A549 (cell line): ENCODE measurements at regions not wholly inside any gene's neighbourhood (a gene's known extent, or its start where the extent isn't known, plus 50 kb on each side); places are given as distances from the start of the nearest gene placed in this dataset.

Experiments
- ATAC-seq, 2 experiments: fragments of 200-7000 bp in 1 of 2; fragments of >200 bp in 1 of 2; cut with Nextera tagmentation in 1 of 2; cut with Tn5 transposase in 1 of 2; 3 replicates each; pipeline versions ENCODE4 v1.8.0 to v1.9.1; 2018 to 2020; ENCODE audit warnings: mild to moderate bottlenecking in 1 of 2, moderate library complexity in 1 of 2
- CTCF ChIA-PET: fragments of 300-600 bp; sonication (Branson Sonifier 250); formaldehyde crosslinking; extraction: SDS; loops from one replicate; lab custom pipeline; 2021; ENCODE audit warnings: antibody characterized with exemption, inconsistent platforms; lab: Yijun Ruan, JAX
- POLR2A ChIA-PET: fragments of 350-600 bp; formaldehyde crosslinking; extraction: SDS; loops from one replicate; lab custom pipeline; 2021; ENCODE audit warnings: antibody characterized with exemption, inconsistent platforms; lab: Yijun Ruan, JAX
- DNase-seq, 2 experiments: peaks; one replicate each; pipeline versions ENCODE4 v3.0.0 to v3.0.0-alpha.2; 2011 to 2016; ENCODE audit warnings: low read depth in 1 of 2, low spot score in 1 of 2
- FAIRE-seq: peaks from 2 replicates; lab custom pipeline; 2011; peaks lifted over from hg19 to GRCh38; lab: Jason Lieb, UNC
- H3K27ac ChIP-seq, 2 experiments: fragments of >200 bp; sonication (Bioruptor Twin); formaldehyde crosslinking; 3 replicates each; pipeline ENCODE4 v1.5.1; 2016 to 2017
- H3K4me1 ChIP-seq: fragments of >200 bp; sonication (Bioruptor Twin); formaldehyde crosslinking; 3 replicates; pipeline ENCODE4 v1.6.1; 2016
- H3K4me2 ChIP-seq: fragments of >200 bp; sonication (Bioruptor Twin); formaldehyde crosslinking; 3 replicates; pipeline ENCODE4 v1.6.1; 2016
- H3K4me3 ChIP-seq: fragments of >200 bp; sonication (Bioruptor Twin); formaldehyde crosslinking; 3 replicates; pipeline ENCODE4 v1.5.1; 2016
- H3K9me3 ChIP-seq: fragments of >200 bp; sonication (Bioruptor Twin); formaldehyde crosslinking; 3 replicates; pipeline ENCODE4 v1.6.1; 2016
- BHLHE40 ChIP-seq: IDR thresholded peaks from 2 replicates; pipeline ENCODE4 v1.6.1; 2012; ENCODE audit warnings: low read depth, low read length, inconsistent platforms
- CBX2 ChIP-seq: fragments of 200-600 bp; sonication (generic); IDR thresholded peaks from 2 replicates; pipeline ENCODE4 v1.6.1; 2016; ENCODE audit warnings: low read depth, mild to moderate bottlenecking, borderline replicate concordance
- CEBPB ChIP-seq, 2 experiments: fragments of >200 bp in 1 of 2; sonication (Bioruptor Twin) in 1 of 2; formaldehyde crosslinking in 1 of 2; IDR thresholded peaks; 2 replicates each; pipeline ENCODE4 v1.6.1; 2012 to 2016
- EHMT2 ChIP-seq: fragments of 200-600 bp; sonication (generic); IDR thresholded peaks from 2 replicates; pipeline ENCODE4 v1.6.1; 2016; ENCODE audit warnings: antibody characterized with exemption, low read depth, mild to moderate bottlenecking, moderate library complexity
- EP300 ChIP-seq, 2 experiments: fragments of >200 bp; sonication (Bioruptor Twin); formaldehyde crosslinking; IDR thresholded peaks; 2 replicates in 1 of 2; 3 replicates in 1 of 2; pipeline ENCODE4 v1.6.1; 2016 to 2017
- ESRRA ChIP-seq: fragments of 150-350 bp; IDR thresholded peaks from 2 replicates; pipeline ENCODE4 v1.6.1; 2014; ENCODE audit warnings: mild to moderate bottlenecking, low read length, borderline replicate concordance
- FOXS1 ChIP-seq: fragments of 250-450 bp; sonication (Bioruptor Pico); IDR thresholded peaks from 2 replicates; pipeline ENCODE4 v1.5.0; 2020; ENCODE audit warnings: mild to moderate bottlenecking, moderate library complexity
- HDAC2 ChIP-seq: fragments of 200-600 bp; sonication (generic); IDR thresholded peaks from 2 replicates; pipeline ENCODE4 v1.6.1; 2016
- HOXA7 ChIP-seq: fragments of 250-450 bp; sonication (Bioruptor Pico); IDR thresholded peaks from 2 replicates; pipeline ENCODE4 v1.5.0; 2020; ENCODE audit warnings: mild to moderate bottlenecking, moderate library complexity
- HOXB5 ChIP-seq: fragments of 250-450 bp; sonication (Bioruptor Pico); IDR thresholded peaks from 2 replicates; pipeline ENCODE4 v1.5.0; 2020; ENCODE audit warnings: mild to moderate bottlenecking, moderate library complexity
- KDM1A ChIP-seq: fragments of 200-600 bp; sonication (generic); IDR thresholded peaks from 2 replicates; pipeline ENCODE4 v1.6.1; 2016; ENCODE audit warnings: low read depth, mild to moderate bottlenecking
- KDM5A ChIP-seq: fragments of 200-600 bp; sonication (generic); IDR thresholded peaks from 2 replicates; pipeline ENCODE4 v1.6.1; 2016; ENCODE audit warnings: antibody characterized with exemption, mild to moderate bottlenecking
- MAFK ChIP-seq: fragments of 450-650 bp; IDR thresholded peaks from 2 replicates; pipeline ENCODE4 v1.6.1; 2014; ENCODE audit not compliant: partially characterized antibody
- MYC ChIP-seq: IDR thresholded peaks from 2 replicates; pipeline ENCODE4 v1.6.1; 2012; ENCODE audit warnings: mild to moderate bottlenecking, inconsistent platforms, low read length, improper control_type of control experiment, borderline replicate concordance
- NFE2L2 ChIP-seq: fragments of 150-350 bp; conservative IDR thresholded peaks from 2 replicates; pipeline ENCODE4 v1.6.1; 2014; ENCODE audit warnings: low read length
- NR3C1 ChIP-seq: fragments of >200 bp; sonication (Bioruptor Twin); formaldehyde crosslinking; IDR thresholded peaks from 3 replicates; pipeline ENCODE4 v1.6.1; 2017
- POLR2AphosphoS2 ChIP-seq: conservative IDR thresholded peaks from 2 replicates; pipeline ENCODE4 v1.6.1; 2012; ENCODE audit warnings: low read length, improper control_type of control experiment, inconsistent platforms
- RCOR1 ChIP-seq: fragments of 150-350 bp; IDR thresholded peaks from 2 replicates; pipeline ENCODE4 v1.6.1; 2014; ENCODE audit warnings: antibody characterized with exemption, low read length, low read depth
- RNF2 ChIP-seq: fragments of 200-600 bp; sonication (generic); IDR thresholded peaks from 2 replicates; pipeline ENCODE4 v1.6.1; 2016; ENCODE audit warnings: low read depth, mild to moderate bottlenecking, antibody characterized with exemption, moderate library complexity, borderline replicate concordance
- ZC3H11A ChIP-seq: fragments of 450-650 bp; IDR thresholded peaks from 2 replicates; pipeline ENCODE4 v1.6.1; 2014; ENCODE audit warnings: antibody characterized with exemption, mild to moderate bottlenecking
- WGBS: methylation state at CpG from one replicate; pipeline ENCODE4 v1.1.6; 2017; ENCODE audit errors: missing lambda C conversion rate; 5-methylcytosine and 5-hydroxymethylcytosine counted together
- TF ChIP-seq, protein P1 (sequence below): fragments of 450-650 bp; IDR thresholded peaks from 2 replicates; pipeline ENCODE4 v1.6.1; 2014; ENCODE audit warnings: antibody characterized with exemption
- TF ChIP-seq, protein P2 (sequence below): IDR thresholded peaks from 2 replicates; pipeline ENCODE4 v1.6.1; 2012
- TF ChIP-seq, protein P3 (sequence below): fragments of 200-600 bp; sonication (generic); IDR thresholded peaks from 2 replicates; pipeline ENCODE4 v1.6.1; 2016; ENCODE audit warnings: antibody characterized with exemption, mild to moderate bottlenecking, moderate library complexity
- TF ChIP-seq, protein P4 (sequence below): fragments of 250-450 bp; sonication (Bioruptor Pico); IDR thresholded peaks from 2 replicates; pipeline ENCODE4 v1.5.0; 2020; ENCODE audit warnings: low read depth, mild to moderate bottlenecking, moderate library complexity

DNA sequence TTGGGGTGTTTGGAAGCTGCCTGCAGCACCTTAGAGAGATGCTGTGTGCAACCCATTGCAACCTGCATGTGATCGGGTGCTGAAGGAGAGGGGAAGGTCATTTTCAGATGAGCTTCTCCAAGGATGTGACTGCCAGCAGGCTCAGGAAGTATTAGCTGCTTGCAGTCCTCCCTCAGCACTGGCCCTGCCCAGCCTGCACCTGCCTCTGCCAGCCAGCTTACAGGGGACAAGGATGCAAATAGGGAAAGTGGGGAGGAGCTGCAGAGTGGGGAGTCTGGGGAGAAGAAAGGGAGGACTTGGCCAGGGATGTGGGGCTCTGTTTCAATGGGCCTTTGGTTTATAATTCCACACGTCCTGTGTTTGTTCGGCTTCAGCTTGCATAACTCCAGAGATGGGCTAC, 254.5 kb downstream of the RRAGC start:
- FAIRE-seq (no peak), ATAC-seq (no peak), DNase-seq (no peak)
- no peak for TF ChIP-seq MAFK
- no peak for TF ChIP-seq FOXS1 (CRISPR knock-in tag)
- no peak for TF ChIP-seq NFE2L2
- no peak for TF ChIP-seq RCOR1
- no peak for TF ChIP-seq BHLHE40
- TF ChIP-seq, protein P1, sequence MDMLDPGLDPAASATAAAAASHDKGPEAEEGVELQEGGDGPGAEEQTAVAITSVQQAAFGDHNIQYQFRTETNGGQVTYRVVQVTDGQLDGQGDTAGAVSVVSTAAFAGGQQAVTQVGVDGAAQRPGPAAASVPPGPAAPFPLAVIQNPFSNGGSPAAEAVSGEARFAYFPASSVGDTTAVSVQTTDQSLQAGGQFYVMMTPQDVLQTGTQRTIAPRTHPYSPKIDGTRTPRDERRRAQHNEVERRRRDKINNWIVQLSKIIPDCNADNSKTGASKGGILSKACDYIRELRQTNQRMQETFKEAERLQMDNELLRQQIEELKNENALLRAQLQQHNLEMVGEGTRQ, result no peak
- TF ChIP-seq HDAC2, result no peak
- no peak for TF ChIP-seq EP300 (IDR thresholded peaks at IDR 0.05)
- no peak for TF ChIP-seq KDM5A
- no peak for TF ChIP-seq CBX2
- no peak for TF ChIP-seq HOXA7 (CRISPR knock-in tag)
- no peak for TF ChIP-seq RNF2
- no peak for TF ChIP-seq POLR2AphosphoS2
- TF ChIP-seq EHMT2, result no peak
- TF ChIP-seq MYC, result no peak
- TF ChIP-seq, protein P2, sequence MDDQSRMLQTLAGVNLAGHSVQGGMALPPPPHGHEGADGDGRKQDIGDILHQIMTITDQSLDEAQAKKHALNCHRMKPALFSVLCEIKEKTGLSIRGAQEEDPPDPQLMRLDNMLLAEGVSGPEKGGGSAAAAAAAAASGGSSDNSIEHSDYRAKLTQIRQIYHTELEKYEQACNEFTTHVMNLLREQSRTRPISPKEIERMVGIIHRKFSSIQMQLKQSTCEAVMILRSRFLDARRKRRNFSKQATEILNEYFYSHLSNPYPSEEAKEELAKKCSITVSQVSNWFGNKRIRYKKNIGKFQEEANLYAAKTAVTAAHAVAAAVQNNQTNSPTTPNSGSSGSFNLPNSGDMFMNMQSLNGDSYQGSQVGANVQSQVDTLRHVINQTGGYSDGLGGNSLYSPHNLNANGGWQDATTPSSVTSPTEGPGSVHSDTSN, result no peak
- TF ChIP-seq ESRRA, result no peak
- Histone ChIP-seq H3K4me2 (no peak overlapping the region), H3K9me3 (no peaks in the 10 kb centered on the region), H3K27ac (no peak overlapping the region), H3K4me3 (no peak overlapping the region), H3K4me1 (no peaks in the 10 kb centered on the region)
- ChIA-PET CTCF (no interaction called here), POLR2A (no interaction called here)
- 11% methylated on average over 3 of the region's 3 CpGs for WGBS

DNA sequence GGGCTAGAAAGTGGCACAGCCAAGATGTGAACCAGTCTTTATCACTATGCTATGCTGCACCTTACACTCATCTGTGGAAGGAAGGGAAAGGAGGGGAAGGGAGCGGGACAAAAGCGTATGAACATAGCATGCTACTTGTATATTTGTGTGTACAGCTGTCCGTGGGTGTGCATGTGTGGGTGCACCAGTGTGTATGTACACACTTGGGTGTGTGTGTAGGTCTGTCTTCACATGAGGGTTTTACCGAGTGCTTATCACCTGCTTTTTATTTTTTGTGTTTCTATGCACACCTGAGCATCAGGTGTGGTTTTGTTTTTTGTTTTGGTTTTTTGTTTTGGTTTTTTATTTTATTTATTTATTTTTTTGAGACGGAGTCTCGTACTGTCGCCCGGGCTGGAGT, 255.7 kb downstream of the RRAGC start:
- FAIRE-seq, result no peak
- Histone ChIP-seq H3K9me3 (no peaks in the 10 kb centered on the region), H3K4me1 (no peaks in the 10 kb centered on the region), H3K4me3 (no peak overlapping the region), H3K4me2 (no peak overlapping the region), H3K27ac (no peak overlapping the region)
- TF ChIP-seq KDM5A (no peak), ESRRA (no peak)
- ChIA-PET CTCF (no interaction called here), POLR2A (no interaction called here)
- ATAC-seq, result no peak
- 38% methylated on average over 8 of the region's 8 CpGs for WGBS
- DNase-seq, result no peak

DNA sequence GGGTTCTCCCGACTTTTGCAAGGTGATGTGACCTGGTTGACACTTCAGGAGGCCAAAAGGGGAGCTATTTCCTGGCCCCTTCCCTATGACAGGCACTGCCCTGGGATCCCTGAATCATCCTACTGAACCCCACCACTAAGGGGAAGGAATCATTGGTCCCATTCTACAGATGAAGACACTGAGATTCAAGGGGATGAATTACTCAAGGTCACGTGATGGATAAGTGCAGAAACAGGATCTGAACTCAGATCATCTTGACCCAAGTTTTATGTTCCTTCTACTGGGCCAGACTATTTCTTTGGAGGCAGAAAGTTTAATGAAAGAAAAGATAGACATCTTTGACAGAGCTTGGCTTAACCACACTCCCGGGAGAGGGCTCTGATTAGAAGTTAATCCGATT, 258.7 kb downstream of the RRAGC start:
- H3K4me2 ChIP-seq, result no peak overlapping the region
- no peak overlapping the region for H3K27ac ChIP-seq
- H3K9me3 ChIP-seq, result no peaks in the 10 kb centered on the region
- TF ChIP-seq ZC3H11A (no peak), KDM1A (no peak), HOXB5 (CRISPR knock-in tag) (no peak), MYC (no peak), EHMT2 (no peak), NR3C1 (no peak), RCOR1 (no peak), HOXA7 (CRISPR knock-in tag) (no peak), CEBPB (IDR thresholded peaks at IDR 0.05) (no peak), KDM5A (no peak)
- TF ChIP-seq, protein P3, sequence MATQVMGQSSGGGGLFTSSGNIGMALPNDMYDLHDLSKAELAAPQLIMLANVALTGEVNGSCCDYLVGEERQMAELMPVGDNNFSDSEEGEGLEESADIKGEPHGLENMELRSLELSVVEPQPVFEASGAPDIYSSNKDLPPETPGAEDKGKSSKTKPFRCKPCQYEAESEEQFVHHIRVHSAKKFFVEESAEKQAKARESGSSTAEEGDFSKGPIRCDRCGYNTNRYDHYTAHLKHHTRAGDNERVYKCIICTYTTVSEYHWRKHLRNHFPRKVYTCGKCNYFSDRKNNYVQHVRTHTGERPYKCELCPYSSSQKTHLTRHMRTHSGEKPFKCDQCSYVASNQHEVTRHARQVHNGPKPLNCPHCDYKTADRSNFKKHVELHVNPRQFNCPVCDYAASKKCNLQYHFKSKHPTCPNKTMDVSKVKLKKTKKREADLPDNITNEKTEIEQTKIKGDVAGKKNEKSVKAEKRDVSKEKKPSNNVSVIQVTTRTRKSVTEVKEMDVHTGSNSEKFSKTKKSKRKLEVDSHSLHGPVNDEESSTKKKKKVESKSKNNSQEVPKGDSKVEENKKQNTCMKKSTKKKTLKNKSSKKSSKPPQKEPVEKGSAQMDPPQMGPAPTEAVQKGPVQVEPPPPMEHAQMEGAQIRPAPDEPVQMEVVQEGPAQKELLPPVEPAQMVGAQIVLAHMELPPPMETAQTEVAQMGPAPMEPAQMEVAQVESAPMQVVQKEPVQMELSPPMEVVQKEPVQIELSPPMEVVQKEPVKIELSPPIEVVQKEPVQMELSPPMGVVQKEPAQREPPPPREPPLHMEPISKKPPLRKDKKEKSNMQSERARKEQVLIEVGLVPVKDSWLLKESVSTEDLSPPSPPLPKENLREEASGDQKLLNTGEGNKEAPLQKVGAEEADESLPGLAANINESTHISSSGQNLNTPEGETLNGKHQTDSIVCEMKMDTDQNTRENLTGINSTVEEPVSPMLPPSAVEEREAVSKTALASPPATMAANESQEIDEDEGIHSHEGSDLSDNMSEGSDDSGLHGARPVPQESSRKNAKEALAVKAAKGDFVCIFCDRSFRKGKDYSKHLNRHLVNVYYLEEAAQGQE, result no peak
- TF ChIP-seq, protein P4, sequence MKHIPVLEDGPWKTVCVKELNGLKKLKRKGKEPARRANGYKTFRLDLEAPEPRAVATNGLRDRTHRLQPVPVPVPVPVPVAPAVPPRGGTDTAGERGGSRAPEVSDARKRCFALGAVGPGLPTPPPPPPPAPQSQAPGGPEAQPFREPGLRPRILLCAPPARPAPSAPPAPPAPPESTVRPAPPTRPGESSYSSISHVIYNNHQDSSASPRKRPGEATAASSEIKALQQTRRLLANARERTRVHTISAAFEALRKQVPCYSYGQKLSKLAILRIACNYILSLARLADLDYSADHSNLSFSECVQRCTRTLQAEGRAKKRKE (CRISPR knock-in tag), result no peak
- ChIA-PET POLR2A (no interaction called here), CTCF (no interaction called here)
- no peak for DNase-seq
- 6% methylated on average over 4 of the region's 4 CpGs for WGBS
- FAIRE-seq, result no peak
- no peaks in the 10 kb centered on the region for H3K4me1 ChIP-seq
- ATAC-seq, result no peak
- H3K4me3 ChIP-seq, result no peak overlapping the region
